ENCODE measurements at regions not wholly inside any gene's neighbourhood (a gene's known extent, or its start where the extent isn't known, plus 50 kb on each side); places are given as distances from the start of the nearest gene placed in this dataset.
"Not testable (repeated sequence)": the region's sequence is repeated elsewhere in the genome, so short reads cannot be mapped to it uniquely, and the experiment has no call there.

GRCh38 chr20:48143435-48144081 lies 358.3 kb upstream of the SULF2 start:
- DNase-seq, result no peak

GRCh38 chr20:48142516-48142773 lies 357.2 kb upstream of the SULF2 start:
- DNase-seq, result no peak

- DNase-seq, result no peak
Measured at GRCh38 chr20:48141660-48142515, 356.6 kb upstream of the SULF2 start.

GRCh38 chr20:48139262-48140041 lies 354.2 kb upstream of the SULF2 start:
- no peak for DNase-seq

- no peak for DNase-seq
Measured at GRCh38 chr20:48132834-48133233, 347.6 kb upstream of the SULF2 start.

GRCh38 chr20:48131581-48131980 lies 346.3 kb upstream of the SULF2 start:
- DNase-seq, result no peak

GRCh38 chr20:48129345-48129942 lies 344.2 kb upstream of the SULF2 start:
- no peak for DNase-seq

GRCh38 chr20:48128436-48128835 lies 343.2 kb upstream of the SULF2 start:
- no peak for DNase-seq

- DNase-seq, result not testable (repeated sequence)
Measured at GRCh38 chr20:48127964-48128363, 342.7 kb upstream of the SULF2 start.

- not testable (repeated sequence) for DNase-seq
Measured at GRCh38 chr20:48127133-48127532, 341.9 kb upstream of the SULF2 start.

GRCh38 chr20:48126227-48126740 lies 341.0 kb upstream of the SULF2 start:
- DNase-seq, result no peak

GRCh38 chr20:48124960-48125359 lies 339.7 kb upstream of the SULF2 start:
- no peak for DNase-seq

GRCh38 chr20:48124181-48124782 lies 339.0 kb upstream of the SULF2 start:
- DNase-seq, result no peak

- no peak for DNase-seq
Measured at GRCh38 chr20:48120120-48120519, 334.8 kb upstream of the SULF2 start.

GRCh38 chr20:48119389-48119788 lies 334.1 kb upstream of the SULF2 start:
- not testable (repeated sequence) for DNase-seq

GRCh38 chr20:48115502-48115901 lies 330.2 kb upstream of the SULF2 start:
- no peak for DNase-seq

- DNase-seq, result no peak
Measured at GRCh38 chr20:48107560-48107959, 322.3 kb upstream of the SULF2 start.

- no peak for DNase-seq
Measured at GRCh38 chr20:48106428-48106827, 321.1 kb upstream of the SULF2 start.

- no peak for DNase-seq
Measured at GRCh38 chr20:48105526-48105925, 320.2 kb upstream of the SULF2 start.

- no peak for DNase-seq
Measured at GRCh38 chr20:48102931-48103660, 317.8 kb upstream of the SULF2 start.

- DNase-seq, result no peak
Measured at GRCh38 chr20:48102076-48102787, 317.0 kb upstream of the SULF2 start.

All from GDM1 (cell line).